ENCODE measurements at regions not wholly inside any gene's neighbourhood (a gene's known extent, or its start where the extent isn't known, plus 50 kb on each side); places are given as distances from the start of the nearest gene placed in this dataset.

DNA sequence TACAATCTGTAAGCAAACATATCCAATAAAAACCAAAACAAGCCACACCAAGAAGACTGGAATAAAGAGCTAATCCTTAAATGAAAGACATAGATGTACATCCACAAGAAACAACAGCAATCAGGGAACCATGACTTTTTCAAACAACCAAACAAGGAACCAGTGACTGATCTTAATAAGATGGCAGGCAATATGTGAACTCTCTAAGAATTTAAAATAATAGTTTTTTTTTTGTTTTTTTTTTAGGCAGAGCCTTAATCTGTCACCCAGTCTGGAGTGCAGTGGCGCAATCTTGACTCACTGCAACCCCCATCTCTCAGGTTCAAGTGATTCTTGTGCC lies 52.9 kb upstream of the CAPRIN2 start:
- H3K9me3 Mint-ChIP-seq: peaks cover 0 to 9% (median 2%) of the 10 kb centered on the region in 7 donors
- H3K36me3 ChIP-seq (ENCODE audit: control insufficient read depth, insufficient read depth, low read length): no peaks in the 10 kb centered on the region
- no peak overlapping the region for H3K27ac ChIP-seq (ENCODE audit: insufficient read depth, low read length, poor library complexity, severe bottlenecking)
- no peaks in the 10 kb centered on the region for H3K4me1 ChIP-seq (ENCODE audit: control insufficient read depth, insufficient read depth, low read length, poor library complexity, severe bottlenecking)
- DNase-seq (no peak), ATAC-seq (ENCODE audit: low read depth in 2 of 2) (no peak)
- H3K9me3 ChIP-seq (ENCODE audit: control insufficient read depth in 2 of 2, low read length in 2 of 2): peaks cover 0 to 3% of the 10 kb centered on the region in 2 experiments
- no peak overlapping the region for H3K27ac Mint-ChIP-seq
- H3K36me3 Mint-ChIP-seq: no peaks in the 10 kb centered on the region
- no peak overlapping the region for H3K4me3 Mint-ChIP-seq
- peaks cover 3% of the 10 kb centered on the region for H3K27me3 ChIP-seq (ENCODE audit: control insufficient read depth, insufficient read depth, low read length)
- H3K4me3 ChIP-seq (ENCODE audit: low read depth, low read length): no peak overlapping the region
- H3K4me1 Mint-ChIP-seq: no peaks in the 10 kb centered on the region
- peaks cover 18% of the 10 kb centered on the region for H3K27me3 Mint-ChIP-seq

DNA sequence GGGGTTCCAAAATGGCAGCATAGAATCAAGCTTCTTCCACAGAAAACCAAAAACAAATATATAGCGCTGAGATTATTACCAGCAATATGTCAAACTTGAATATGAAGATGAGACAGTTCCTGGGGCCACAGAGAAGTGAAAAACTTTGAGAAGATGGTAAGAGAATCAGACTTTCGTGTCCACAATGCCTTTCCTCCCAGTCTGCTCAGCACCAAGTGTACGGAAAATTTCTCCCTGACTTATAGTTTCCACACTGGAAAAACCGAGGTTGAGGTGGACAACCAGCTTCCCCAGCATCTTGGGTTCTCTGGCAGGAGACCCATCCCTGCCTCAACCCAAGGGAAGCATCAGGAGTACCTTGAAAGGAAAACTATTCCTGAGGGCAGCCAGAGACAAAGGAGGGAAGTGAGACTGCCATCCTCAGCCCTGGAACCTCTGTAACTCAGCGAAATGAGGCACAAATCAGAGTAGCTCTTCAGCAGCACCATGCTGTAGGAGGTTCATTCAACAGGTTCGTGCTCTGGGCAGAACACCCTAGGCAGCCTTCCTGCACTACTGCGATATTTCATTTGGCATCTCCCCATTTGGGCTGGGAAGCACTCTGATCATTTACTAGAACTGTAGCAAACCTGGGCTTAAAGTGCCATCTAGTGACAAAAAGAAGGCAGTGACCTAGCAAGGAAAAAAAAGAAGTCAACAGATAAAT lies 52.4 kb upstream of the CAPRIN2 start:
- DNase-seq (peak; percentile 6 to 59 (median 49)), ATAC-seq (ENCODE audit: low read depth in 2 of 2) (peak; percentile 34 to 45)
- Histone ChIP-seq H3K4me1 (ENCODE audit: control insufficient read depth, insufficient read depth, low read length, poor library complexity, severe bottlenecking) (no peaks in the 10 kb centered on the region), H3K27me3 (ENCODE audit: control insufficient read depth, insufficient read depth, low read length) (peaks cover 3% of the 10 kb centered on the region), H3K27ac (ENCODE audit: insufficient read depth, low read length, poor library complexity, severe bottlenecking) (no peak overlapping the region), H3K9me3 (ENCODE audit: control insufficient read depth in 2 of 2, low read length in 2 of 2) (peaks cover 0 to 3% of the 10 kb centered on the region in 2 experiments), H3K36me3 (ENCODE audit: control insufficient read depth, insufficient read depth, low read length) (no peaks in the 10 kb centered on the region), H3K4me3 (ENCODE audit: low read depth, low read length) (no peak overlapping the region)
- Mint-ChIP-seq H3K9me3 (peaks cover 0 to 9% (median 2%) of the 10 kb centered on the region in 7 donors), H3K36me3 (no peaks in the 10 kb centered on the region), H3K4me3 (no peak overlapping the region), H3K27ac (peak overlapping the region in 1 of 3 donors; percentile 46), H3K4me1 (no peaks in the 10 kb centered on the region), H3K27me3 (peaks cover 18% of the 10 kb centered on the region)

DNA sequence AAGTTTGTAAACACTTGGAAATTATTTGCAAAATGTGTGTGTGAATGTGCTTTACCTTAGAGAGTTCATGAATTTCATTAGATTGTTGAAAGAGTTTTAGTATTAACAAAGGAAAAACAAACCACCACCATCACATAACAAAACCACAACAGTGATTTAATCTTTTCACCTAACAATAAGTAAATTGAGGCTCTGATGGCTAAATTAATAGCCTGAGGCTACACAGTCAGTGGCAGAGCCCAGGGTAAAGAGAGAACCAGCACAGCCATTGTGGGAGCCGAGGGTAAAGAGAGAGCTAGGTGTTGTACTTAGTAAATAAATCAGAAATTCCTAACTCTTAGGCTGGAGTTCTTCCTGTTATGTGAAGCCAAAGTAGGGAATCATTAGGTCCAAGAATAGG lies 51.2 kb upstream of the CAPRIN2 start:
- no peak for ATAC-seq (ENCODE audit: low read depth in 2 of 2)
- Mint-ChIP-seq H3K27ac (no peak overlapping the region), H3K4me1 (no peaks in the 10 kb centered on the region), H3K36me3 (no peaks in the 10 kb centered on the region), H3K4me3 (no peak overlapping the region), H3K27me3 (peaks cover 12% of the 10 kb centered on the region), H3K9me3 (peaks cover 0 to 9% (median 2%) of the 10 kb centered on the region in 7 donors)
- Histone ChIP-seq H3K4me1 (ENCODE audit: control insufficient read depth, insufficient read depth, low read length, poor library complexity, severe bottlenecking) (no peaks in the 10 kb centered on the region), H3K9me3 (ENCODE audit: control insufficient read depth in 2 of 2, low read length in 2 of 2) (peaks cover 0 to 3% of the 10 kb centered on the region in 2 experiments), H3K27me3 (ENCODE audit: control insufficient read depth, insufficient read depth, low read length) (peaks cover 3% of the 10 kb centered on the region), H3K27ac (ENCODE audit: insufficient read depth, low read length, poor library complexity, severe bottlenecking) (no peak overlapping the region), H3K4me3 (ENCODE audit: low read depth, low read length) (no peak overlapping the region), H3K36me3 (ENCODE audit: control insufficient read depth, insufficient read depth, low read length) (no peaks in the 10 kb centered on the region)
- DNase-seq: no peak
